ENCODE measurements at regions not wholly inside any gene's neighbourhood (a gene's known extent, or its start where the extent isn't known, plus 50 kb on each side); places are given as distances from the start of the nearest gene placed in this dataset.

- no peak for TF ChIP-seq SRSF4 (IDR thresholded peaks at IDR 0.05; ENCODE audit: low read depth, low read length, poor library complexity, severe bottlenecking)
- TF ChIP-seq HNRNPL (IDR thresholded peaks at IDR 0.05; ENCODE audit: low read depth, low read length): no peak
- TF ChIP-seq HMGA1 (CRISPR knock-in tag; conservative IDR thresholded peaks at IDR 0.05): no peak
Measured at GRCh38 chr6:22886650-22887581, 317.6 kb downstream of the HDGFL1 start (continued).

GRCh38 chr6:22888163-22888752 lies 318.9 kb downstream of the HDGFL1 start:
- H3K4me1 ChIP-seq (ENCODE audit: insufficient read depth, low read length): no peaks in the 10 kb centered on the region
- intact Hi-C loops (cut with micrococcal nuclease; ENCODE audit: unreplicated experiment) (loop anchor here (10.0 kb wide), 1 partner anchor 123 kb away; no protein-coding TSS in a partner anchor), in situ Hi-C loops (cut with HindIII; ENCODE audit: extremely low pct_ligation_motif_present, low pct_unique_long_range_greater_than_20kb) (no loop called here)
- no peak for ATAC-seq
- no peaks in the 10 kb centered on the region for H4K20me1 ChIP-seq (ENCODE audit: insufficient read depth, low read length)
- H3K9ac ChIP-seq (ENCODE audit: insufficient read depth, low read depth, low read length): no peak overlapping the region
- no peak for FAIRE-seq
- H3K27ac ChIP-seq (ENCODE audit: extremely low read length, insufficient read depth, low read length): no peak overlapping the region
- H3K36me3 ChIP-seq (replicated peaks in 1 of 2; ENCODE audit: control insufficient read depth in 1 of 2, insufficient read depth in 2 of 2, low read length in 2 of 2): no peaks in the 10 kb centered on the region
- POLR2A ChIA-PET: no interaction called here
- H3K27me3 ChIP-seq (ENCODE audit: control insufficient read depth in 1 of 2, insufficient read depth in 2 of 2, low read length in 2 of 2): no peaks in the 10 kb centered on the region
- no TSS peak for BruUV-seq (replicated peaks)
- 2% methylated on average over 3 of the region's 3 CpGs for WGBS (ENCODE audit: low lambda C conversion rate)
- no peak overlapping the region for H2AFZ ChIP-seq (ENCODE audit: low read length)
- H3K4me3 ChIP-seq (replicated peaks in 1 of 3; ENCODE audit: insufficient read depth in 1 of 3, low read depth in 2 of 3, low read length in 3 of 3): no peak overlapping the region
- H3K4me2 ChIP-seq (ENCODE audit: low read depth, low read length): no peak overlapping the region
- no peak for TF ChIP-seq ZNF142 (CRISPR knock-in tag; IDR thresholded peaks at IDR 0.05)
- no peak for DNase-seq (ENCODE audit: low spot score)
- H3K9me3 ChIP-seq (ENCODE audit: low read length): peaks cover 78% of the 10 kb centered on the region
- H3K79me2 ChIP-seq (ENCODE audit: insufficient read depth, low read length): no peaks in the 10 kb centered on the region
- CTCF ChIA-PET (ENCODE audit: low intra/inter-chr PET ratio, low total read pairs): no interaction called here

Measured in HepG2 (cell line).